Naive B cell (primary cell): ENCODE measurements at regions not wholly inside any gene's neighbourhood (a gene's known extent, or its start where the extent isn't known, plus 50 kb on each side); places are given as distances from the start of the nearest gene placed in this dataset.

Experiments
- ATAC-seq, 2 donors: fragments of 150-1000 bp; cut with Tn5 transposase; 2 replicates each; pipeline ENCODE4 v1.10.0; 2021; ENCODE audit warnings: low read depth in 2 of 2, mild to moderate bottlenecking in 2 of 2, moderate library complexity in 2 of 2
- DNase-seq: peaks from one replicate; pipeline ENCODE4 v3.0.0; 2022
- H3K27ac Mint-ChIP-seq, 6 donors: one replicate each; pipeline ENCODE4 v1.8.0; 2020 to 2022; ENCODE audit warnings: mild to moderate bottlenecking in 6 of 6, mixed read lengths in 6 of 6, moderate library complexity in 5 of 6, inconsistent platforms in 2 of 6
- H3K27me3 Mint-ChIP-seq, 3 donors: one replicate each; pipeline ENCODE4 v1.8.0; 2021 to 2022; ENCODE audit warnings: mixed read lengths in 3 of 3, mild to moderate bottlenecking in 1 of 3
- H3K36me3 Mint-ChIP-seq, 2 donors: one replicate each; pipeline ENCODE4 v1.8.0; 2020 to 2022; ENCODE audit warnings: mixed read lengths in 2 of 2, inconsistent platforms in 1 of 2, mild to moderate bottlenecking in 1 of 2
- H3K4me1 Mint-ChIP-seq, 3 donors: one replicate each; pipeline ENCODE4 v1.8.0; 2020 to 2022; ENCODE audit warnings: mixed read lengths in 3 of 3, inconsistent platforms in 1 of 3, mild to moderate bottlenecking in 1 of 3, moderate library complexity in 1 of 3
- H3K4me3 Mint-ChIP-seq, 8 donors: one replicate each; pipeline ENCODE4 v1.8.0; 2020 to 2022; ENCODE audit warnings: mild to moderate bottlenecking in 8 of 8, mixed read lengths in 8 of 8, moderate library complexity in 8 of 8, inconsistent platforms in 2 of 8
- H3K9me3 Mint-ChIP-seq, 7 donors: one replicate each; pipeline ENCODE4 v1.8.0; 2020 to 2022; ENCODE audit warnings: mixed read lengths in 7 of 7, mild to moderate bottlenecking in 5 of 7, inconsistent platforms in 2 of 7, moderate library complexity in 1 of 7

DNA sequence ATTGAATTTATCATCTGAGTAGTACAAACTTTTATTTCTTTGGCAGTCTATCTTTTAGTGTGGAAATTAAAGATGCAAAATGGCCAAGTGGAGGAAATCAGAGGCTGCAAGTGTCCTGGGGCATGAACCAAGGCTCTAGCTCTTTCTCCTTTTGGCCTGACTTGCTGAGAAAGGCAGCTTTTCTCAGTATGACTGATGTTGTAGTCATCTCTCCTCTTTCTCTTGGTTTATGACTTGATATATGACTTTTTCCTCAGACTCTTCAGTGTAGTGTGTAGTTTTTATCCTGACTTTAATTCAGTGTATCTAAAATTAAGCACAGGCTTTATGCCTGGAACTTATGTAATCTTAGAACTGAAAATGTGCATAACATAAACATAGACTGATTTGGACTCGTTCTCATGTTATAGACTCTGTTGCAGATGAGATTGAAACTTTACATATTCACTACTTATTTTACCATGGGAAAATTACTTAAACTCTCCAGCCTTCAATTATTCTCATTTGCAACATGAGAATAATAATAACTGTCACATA, 65.7 kb downstream of the SLITRK5 start:
- H3K27ac Mint-ChIP-seq = no peak overlapping the region
- peaks cover 0 to 4% (median 0%) of the 10 kb centered on the region in 7 donors for H3K9me3 Mint-ChIP-seq

GRCh38 chr13:87754097-87754496, 82.9 kb downstream of the SLITRK5 start:
- H3K27ac Mint-ChIP-seq = no peak overlapping the region
- no peaks in the 10 kb centered on the region for H3K9me3 Mint-ChIP-seq
- H3K27me3 Mint-ChIP-seq = no peaks in the 10 kb centered on the region
- H3K36me3 Mint-ChIP-seq = no peaks in the 10 kb centered on the region
- DNase-seq = no peak
- no peak for ATAC-seq
- H3K4me1 Mint-ChIP-seq = no peaks in the 10 kb centered on the region
- no peak overlapping the region for H3K4me3 Mint-ChIP-seq

More for the DNA sequence above, 65.7 kb downstream of the SLITRK5 start:
- Mint-ChIP-seq H3K4me1 (no peaks in the 10 kb centered on the region), H3K4me3 (no peak overlapping the region), H3K27me3 (no peaks in the 10 kb centered on the region), H3K36me3 (no peaks in the 10 kb centered on the region)
- no peak for DNase-seq
- no peak for ATAC-seq

DNA sequence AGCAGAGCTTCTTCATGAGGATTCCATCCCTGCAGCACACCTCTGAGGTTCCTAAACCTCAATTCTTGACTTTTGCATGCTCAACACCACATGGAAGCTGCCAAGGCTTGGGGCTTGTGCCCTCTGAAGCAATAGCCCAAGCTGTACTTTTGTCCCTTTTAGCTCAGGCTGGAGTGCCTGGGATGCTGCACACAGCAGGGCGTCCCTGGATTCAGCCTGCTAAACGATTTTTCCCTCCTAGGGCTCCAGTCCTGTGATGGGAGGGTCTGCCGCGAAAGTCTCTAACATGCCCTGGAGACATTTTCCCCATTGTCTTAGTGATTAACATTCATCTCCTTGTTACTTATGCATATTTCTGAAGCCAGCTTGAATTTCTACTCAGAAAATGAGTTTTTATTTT, 98.3 kb downstream of the SLITRK5 start:
- no peak overlapping the region for H3K4me3 Mint-ChIP-seq

GRCh38 chr13:87777387-87777786, 106.2 kb downstream of the SLITRK5 start:
- no peak for ATAC-seq
- no peak overlapping the region for H3K4me3 Mint-ChIP-seq
- H3K27ac Mint-ChIP-seq = no peak overlapping the region
- no peaks in the 10 kb centered on the region for H3K4me1 Mint-ChIP-seq
- H3K36me3 Mint-ChIP-seq = no peaks in the 10 kb centered on the region
- H3K27me3 Mint-ChIP-seq = no peaks in the 10 kb centered on the region
- no peaks in the 10 kb centered on the region for H3K9me3 Mint-ChIP-seq
- DNase-seq = no peak

More for the DNA sequence above, 98.3 kb downstream of the SLITRK5 start:
- peaks cover 0 to 4% (median 2%) of the 10 kb centered on the region in 7 donors for H3K9me3 Mint-ChIP-seq
- no peaks in the 10 kb centered on the region for H3K36me3 Mint-ChIP-seq
- ATAC-seq (no peak), DNase-seq (no peak)
- H3K27ac Mint-ChIP-seq = no peak overlapping the region
- no peaks in the 10 kb centered on the region for H3K27me3 Mint-ChIP-seq
- no peaks in the 10 kb centered on the region for H3K4me1 Mint-ChIP-seq

- no peak overlapping the region for H3K27ac Mint-ChIP-seq
- ATAC-seq = no peak
- H3K4me1 Mint-ChIP-seq = no peaks in the 10 kb centered on the region
Observed at GRCh38 chr13:87778128-87778527, 107.0 kb downstream of the SLITRK5 start.

GRCh38 chr13:87779426-87779825, 108.3 kb downstream of the SLITRK5 start:
- DNase-seq (no peak), ATAC-seq (no peak)
- Mint-ChIP-seq H3K4me3 (no peak overlapping the region), H3K27me3 (no peaks in the 10 kb centered on the region), H3K4me1 (no peaks in the 10 kb centered on the region), H3K36me3 (no peaks in the 10 kb centered on the region), H3K27ac (no peak overlapping the region), H3K9me3 (no peaks in the 10 kb centered on the region)

More at GRCh38 chr13:87778128-87778527, 107.0 kb downstream of the SLITRK5 start:
- Mint-ChIP-seq H3K36me3 (no peaks in the 10 kb centered on the region), H3K9me3 (no peaks in the 10 kb centered on the region), H3K27me3 (no peaks in the 10 kb centered on the region), H3K4me3 (no peak overlapping the region)
- DNase-seq = no peak

GRCh38 chr13:87783366-87783765, 112.2 kb downstream of the SLITRK5 start:
- ATAC-seq (no peak), DNase-seq (no peak)
- no peaks in the 10 kb centered on the region for H3K27me3 Mint-ChIP-seq
- no peak overlapping the region for H3K4me3 Mint-ChIP-seq
- H3K9me3 Mint-ChIP-seq = no peaks in the 10 kb centered on the region
- H3K36me3 Mint-ChIP-seq = no peaks in the 10 kb centered on the region
- H3K4me1 Mint-ChIP-seq = no peaks in the 10 kb centered on the region
- no peak overlapping the region for H3K27ac Mint-ChIP-seq

DNA sequence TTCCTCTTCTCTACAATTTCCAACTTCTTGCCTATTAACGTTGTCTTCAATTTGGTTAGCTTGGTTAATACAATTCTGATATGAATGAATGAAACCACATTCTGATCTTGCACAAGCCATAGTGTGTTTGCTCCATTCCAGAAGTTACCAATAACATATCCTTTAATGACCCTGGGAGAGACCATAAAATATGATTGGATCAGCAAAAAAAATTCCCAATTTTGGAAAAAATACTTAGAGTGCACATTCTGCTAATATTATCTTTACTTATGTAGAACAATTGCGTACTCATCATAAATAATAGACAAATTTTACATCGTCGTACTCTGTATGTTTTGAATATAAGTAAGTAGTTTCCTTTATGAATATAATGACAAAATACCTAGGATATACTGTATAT, 117.2 kb downstream of the SLITRK5 start:
- peaks cover 0 to 7% (median 2%) of the 10 kb centered on the region in 7 donors for H3K9me3 Mint-ChIP-seq
- DNase-seq = no peak
- H3K27me3 Mint-ChIP-seq = no peaks in the 10 kb centered on the region
- no peaks in the 10 kb centered on the region for H3K4me1 Mint-ChIP-seq
- no peak overlapping the region for H3K27ac Mint-ChIP-seq
- no peaks in the 10 kb centered on the region for H3K36me3 Mint-ChIP-seq
- ATAC-seq = no peak
- no peak overlapping the region for H3K4me3 Mint-ChIP-seq

GRCh38 chr13:87792878-87793277, 121.7 kb downstream of the SLITRK5 start:
- no peak overlapping the region for H3K27ac Mint-ChIP-seq
- ATAC-seq (no peak), DNase-seq (no peak)
- no peak overlapping the region for H3K4me3 Mint-ChIP-seq
- no peaks in the 10 kb centered on the region for H3K4me1 Mint-ChIP-seq
- H3K36me3 Mint-ChIP-seq = no peaks in the 10 kb centered on the region
- H3K9me3 Mint-ChIP-seq = peaks cover 0 to 9% (median 2%) of the 10 kb centered on the region in 7 donors
- H3K27me3 Mint-ChIP-seq = no peaks in the 10 kb centered on the region

GRCh38 chr13:87798536-87798935, 127.4 kb downstream of the SLITRK5 start:
- Mint-ChIP-seq H3K36me3 (no peaks in the 10 kb centered on the region), H3K27me3 (no peaks in the 10 kb centered on the region), H3K4me1 (no peaks in the 10 kb centered on the region), H3K9me3 (peaks cover 0 to 4% (median 0%) of the 10 kb centered on the region in 7 donors), H3K4me3 (no peak overlapping the region), H3K27ac (no peak overlapping the region)
- DNase-seq (no peak), ATAC-seq (no peak)

- no peak for ATAC-seq
- peaks cover 0 to 4% (median 0%) of the 10 kb centered on the region in 7 donors for H3K9me3 Mint-ChIP-seq
- H3K36me3 Mint-ChIP-seq = no peaks in the 10 kb centered on the region
- H3K4me1 Mint-ChIP-seq = no peaks in the 10 kb centered on the region
- no peak for DNase-seq
- peak overlapping the region in 1 of 8 donors; percentile 48 for H3K4me3 Mint-ChIP-seq
- H3K27ac Mint-ChIP-seq = no peak overlapping the region
- no peaks in the 10 kb centered on the region for H3K27me3 Mint-ChIP-seq
Observed at GRCh38 chr13:87810391-87810801, 139.2 kb downstream of the SLITRK5 start.

DNA sequence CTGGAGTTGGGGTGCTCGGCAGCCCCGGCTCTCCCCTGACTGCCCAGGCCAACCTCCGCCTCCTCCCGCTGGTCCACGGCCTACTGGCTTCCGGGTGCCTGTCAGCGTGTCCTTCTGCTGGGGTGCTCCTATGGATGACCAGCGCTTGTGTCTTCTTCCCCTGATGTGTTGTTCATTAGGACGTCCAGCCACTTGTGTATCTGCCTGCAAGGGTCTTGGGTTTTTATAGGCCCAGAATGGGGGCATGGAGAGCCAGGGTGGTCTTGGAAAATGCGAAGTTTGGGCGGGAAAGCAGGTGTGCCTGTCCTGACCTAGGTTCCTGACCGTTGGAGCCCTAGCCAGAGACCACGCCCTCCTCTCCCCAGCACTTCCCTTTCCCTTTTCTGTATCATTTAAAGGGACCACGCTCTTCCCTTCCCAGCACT, 139.8 kb downstream of the SLITRK5 start:
- Mint-ChIP-seq H3K36me3 (no peaks in the 10 kb centered on the region), H3K27ac (no peak overlapping the region), H3K27me3 (no peaks in the 10 kb centered on the region), H3K4me3 (no peak overlapping the region), H3K4me1 (no peaks in the 10 kb centered on the region), H3K9me3 (peaks cover 0 to 4% (median 0%) of the 10 kb centered on the region in 7 donors)
- DNase-seq = no peak
- no peak for ATAC-seq

DNA sequence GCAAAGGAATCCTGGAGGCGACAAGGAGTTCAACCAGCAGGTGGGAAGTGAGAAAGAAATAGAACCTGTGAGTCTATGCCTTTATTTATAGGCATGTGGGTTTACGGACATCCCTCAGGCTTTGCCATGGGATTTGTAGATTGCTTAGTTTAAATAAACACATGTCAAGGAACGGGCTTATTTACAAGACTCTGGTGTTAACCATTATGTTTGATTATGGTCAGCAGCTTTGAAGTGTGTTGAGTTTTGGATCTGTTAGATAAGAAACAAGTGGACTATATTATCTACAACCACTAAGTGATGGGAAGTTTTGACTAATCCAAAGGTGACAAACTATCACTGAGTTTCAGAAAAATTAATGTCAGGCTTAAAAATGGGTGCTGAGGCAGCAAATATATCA, 143.2 kb downstream of the SLITRK5 start:
- H3K4me3 Mint-ChIP-seq = no peak overlapping the region
- H3K4me1 Mint-ChIP-seq = no peaks in the 10 kb centered on the region
- H3K27ac Mint-ChIP-seq = peak overlapping the region in 1 of 6 donors; percentile 9
- DNase-seq (no peak), ATAC-seq (no peak)
- no peaks in the 10 kb centered on the region for H3K27me3 Mint-ChIP-seq
- H3K9me3 Mint-ChIP-seq = peaks cover 0 to 4% (median 0%) of the 10 kb centered on the region in 7 donors
- H3K36me3 Mint-ChIP-seq = no peaks in the 10 kb centered on the region

- H3K4me3 Mint-ChIP-seq = no peak overlapping the region
- DNase-seq (no peak), ATAC-seq (no peak)
- no peaks in the 10 kb centered on the region for H3K9me3 Mint-ChIP-seq
- H3K36me3 Mint-ChIP-seq = no peaks in the 10 kb centered on the region
- H3K27ac Mint-ChIP-seq = no peak overlapping the region
- no peaks in the 10 kb centered on the region for H3K4me1 Mint-ChIP-seq
- H3K27me3 Mint-ChIP-seq = no peaks in the 10 kb centered on the region
Observed at GRCh38 chr13:87820241-87820640, 149.1 kb downstream of the SLITRK5 start.

GRCh38 chr13:87821512-87821911, 150.3 kb downstream of the SLITRK5 start:
- Mint-ChIP-seq H3K4me1 (no peaks in the 10 kb centered on the region), H3K27me3 (no peaks in the 10 kb centered on the region), H3K27ac (no peak overlapping the region), H3K36me3 (no peaks in the 10 kb centered on the region), H3K4me3 (no peak overlapping the region), H3K9me3 (no peaks in the 10 kb centered on the region)
- ATAC-seq (no peak), DNase-seq (no peak)
